HUDEP-2 (cell line): ENCODE measurements at regions not wholly inside any gene's neighbourhood (a gene's known extent, or its start where the extent isn't known, plus 50 kb on each side); places are given as distances from the start of the nearest gene placed in this dataset.

Experiments
- DNase-seq, 76 experiments: peaks; one replicate each; lab custom pipeline; 2025; ENCODE audit not compliant: unreplicated experiment in 76 of 76; lab: John Stamatoyannopoulos, UW

GRCh38 chr5:2257326-2258244, 374.9 kb upstream of the IRX4 start:
- no peak for DNase-seq

- no peak for DNase-seq
These were observed 374.1 kb upstream of the IRX4 start for GRCh38 chr5:2256691-2257280.

GRCh38 chr5:2255915-2256690, 373.4 kb upstream of the IRX4 start:
- DNase-seq, result no peak

- DNase-seq, result no peak
These were observed 372.4 kb upstream of the IRX4 start for GRCh38 chr5:2254880-2255750.

GRCh38 chr5:2254406-2254805, 371.7 kb upstream of the IRX4 start:
- DNase-seq, result no peak

GRCh38 chr5:2253040-2253975, 370.6 kb upstream of the IRX4 start:
- no peak for DNase-seq

GRCh38 chr5:2251751-2252150, 369.0 kb upstream of the IRX4 start:
- no peak for DNase-seq

- DNase-seq, result no peak
These were observed 368.6 kb upstream of the IRX4 start for GRCh38 chr5:2251298-2251697.

- DNase-seq, result no peak
These were observed 367.7 kb upstream of the IRX4 start for GRCh38 chr5:2250365-2250950.

GRCh38 chr5:2249442-2249841, 366.7 kb upstream of the IRX4 start:
- no peak for DNase-seq

GRCh38 chr5:2249026-2249425, 366.3 kb upstream of the IRX4 start:
- no peak for DNase-seq

- DNase-seq, result no peak
These were observed 359.8 kb upstream of the IRX4 start for GRCh38 chr5:2242539-2242938.

GRCh38 chr5:2241842-2242241, 359.1 kb upstream of the IRX4 start:
- DNase-seq, result no peak

GRCh38 chr5:2240118-2240904, 357.6 kb upstream of the IRX4 start:
- no peak for DNase-seq

- DNase-seq, result no peak
These were observed 356.6 kb upstream of the IRX4 start for GRCh38 chr5:2239201-2239910.

- DNase-seq, result no peak
These were observed 356.0 kb upstream of the IRX4 start for GRCh38 chr5:2238732-2239131.

GRCh38 chr5:2227433-2227832, 344.7 kb upstream of the IRX4 start:
- no peak for DNase-seq

- no peak for DNase-seq
These were observed 342.0 kb upstream of the IRX4 start for GRCh38 chr5:2224689-2225088.
